RWPE2 (cell line): ENCODE measurements at regions not wholly inside any gene's neighbourhood (a gene's known extent, or its start where the extent isn't known, plus 50 kb on each side); places are given as distances from the start of the nearest gene placed in this dataset.

ENCODE experiments used
- ATAC-seq: fragments of 200-7000 bp; cut with Tn5 transposase; 3 replicates; pipeline ENCODE4 v1.9.1; 2021; ENCODE audit warnings: low read depth
- DNase-seq: peaks from one replicate; pipeline ENCODE4 v3.0.0-alpha.2; 2020; ENCODE audit warnings: low spot score
- H3K27ac ChIP-seq: fragments of 450-650 bp; 2 replicates; pipeline ENCODE4 v1.5.1; 2017; ENCODE audit warnings: mild to moderate bottlenecking; ENCODE audit not compliant: poor library complexity, severe bottlenecking
- H3K27me3 ChIP-seq: fragments of 250-450 bp; sonication (Bioruptor Pico); 2 replicates; pipeline ENCODE4 v1.5.1; 2021; ENCODE audit warnings: mild to moderate bottlenecking, moderate library complexity; ENCODE audit not compliant: insufficient read depth, poor library complexity, severe bottlenecking
- H3K36me3 ChIP-seq: fragments of 250-450 bp; sonication (Bioruptor Pico); 2 replicates; pipeline ENCODE4 v1.5.1; 2020; ENCODE audit warnings: low read depth, mild to moderate bottlenecking, moderate library complexity
- H3K4me1 ChIP-seq: fragments of 250-450 bp; sonication (Bioruptor Pico); 2 replicates; pipeline ENCODE4 v1.5.1; 2021; ENCODE audit warnings: mild to moderate bottlenecking, moderate library complexity; ENCODE audit not compliant: insufficient read depth, poor library complexity, severe bottlenecking
- H3K4me3 ChIP-seq: fragments of 250-450 bp; sonication (Bioruptor Pico); 2 replicates; pipeline ENCODE4 v1.5.1; 2021; ENCODE audit warnings: mild to moderate bottlenecking, moderate library complexity; ENCODE audit not compliant: severe bottlenecking
- H3K9me3 ChIP-seq: fragments of 250-450 bp; sonication (Bioruptor Pico); 2 replicates; pipeline ENCODE4 v1.5.1; 2021; ENCODE audit warnings: mild to moderate bottlenecking, moderate library complexity; ENCODE audit not compliant: severe bottlenecking
- TF ChIP-seq, protein P1 (sequence below): fragments of 450-650 bp; IDR thresholded peaks from one replicate; pipeline ENCODE4 v1.5.1; 2017; ENCODE audit warnings: mild to moderate bottlenecking, moderate library complexity; ENCODE audit not compliant: poor library complexity, severe bottlenecking

DNA sequence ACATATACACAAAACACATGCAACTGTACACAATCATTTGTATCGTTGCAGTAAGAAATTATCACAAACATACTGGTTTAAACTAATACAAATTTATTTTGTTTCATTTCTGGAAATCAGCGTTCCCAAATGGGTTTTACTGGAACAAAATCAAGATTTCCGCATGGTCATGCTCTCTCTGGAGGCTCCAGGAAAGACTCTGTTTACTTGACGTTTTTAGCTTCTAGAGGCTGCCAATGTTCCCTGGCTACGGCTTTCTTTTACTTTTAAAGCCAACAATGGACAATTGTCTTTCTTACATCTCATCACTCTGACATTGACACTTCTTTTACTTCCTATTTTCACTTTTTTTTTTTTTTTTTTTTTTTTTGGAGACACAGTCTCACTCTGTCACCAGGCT, 793.1 kb downstream of the CDH9 start:
- Histone ChIP-seq H3K4me3 (peak overlapping the region; percentile 15), H3K27ac (no peak overlapping the region), H3K36me3 (no peaks in the 10 kb centered on the region), H3K27me3 (peaks cover 6% of the 10 kb centered on the region), H3K4me1 (peaks cover 4% of the 10 kb centered on the region), H3K9me3 (no peaks in the 10 kb centered on the region)
- DNase-seq (no peak), ATAC-seq (no peak)
- TF ChIP-seq, protein P1, sequence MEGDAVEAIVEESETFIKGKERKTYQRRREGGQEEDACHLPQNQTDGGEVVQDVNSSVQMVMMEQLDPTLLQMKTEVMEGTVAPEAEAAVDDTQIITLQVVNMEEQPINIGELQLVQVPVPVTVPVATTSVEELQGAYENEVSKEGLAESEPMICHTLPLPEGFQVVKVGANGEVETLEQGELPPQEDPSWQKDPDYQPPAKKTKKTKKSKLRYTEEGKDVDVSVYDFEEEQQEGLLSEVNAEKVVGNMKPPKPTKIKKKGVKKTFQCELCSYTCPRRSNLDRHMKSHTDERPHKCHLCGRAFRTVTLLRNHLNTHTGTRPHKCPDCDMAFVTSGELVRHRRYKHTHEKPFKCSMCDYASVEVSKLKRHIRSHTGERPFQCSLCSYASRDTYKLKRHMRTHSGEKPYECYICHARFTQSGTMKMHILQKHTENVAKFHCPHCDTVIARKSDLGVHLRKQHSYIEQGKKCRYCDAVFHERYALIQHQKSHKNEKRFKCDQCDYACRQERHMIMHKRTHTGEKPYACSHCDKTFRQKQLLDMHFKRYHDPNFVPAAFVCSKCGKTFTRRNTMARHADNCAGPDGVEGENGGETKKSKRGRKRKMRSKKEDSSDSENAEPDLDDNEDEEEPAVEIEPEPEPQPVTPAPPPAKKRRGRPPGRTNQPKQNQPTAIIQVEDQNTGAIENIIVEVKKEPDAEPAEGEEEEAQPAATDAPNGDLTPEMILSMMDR: no peak

DNA sequence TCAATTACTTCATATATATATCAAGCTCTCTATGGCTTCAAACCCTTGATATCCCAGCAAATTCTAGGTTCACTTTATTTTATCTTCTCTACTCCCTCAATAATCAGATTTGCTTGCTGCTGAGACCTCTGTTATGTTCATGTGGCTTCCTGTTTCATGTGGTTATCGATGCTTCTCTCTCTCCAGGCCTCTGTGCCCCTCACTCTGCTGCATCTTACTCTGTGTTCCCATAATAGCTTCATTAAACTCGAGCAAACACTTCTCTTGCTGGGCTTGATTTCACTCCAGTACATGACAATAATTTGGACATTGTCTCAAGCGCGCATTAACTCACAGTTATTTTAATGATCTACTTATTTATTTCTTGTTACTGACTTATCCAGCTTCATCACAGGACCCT, 798.8 kb downstream of the CDH9 start:
- Histone ChIP-seq H3K27ac (no peak overlapping the region), H3K4me3 (no peak overlapping the region), H3K27me3 (no peaks in the 10 kb centered on the region), H3K9me3 (no peaks in the 10 kb centered on the region), H3K36me3 (no peaks in the 10 kb centered on the region), H3K4me1 (no peaks in the 10 kb centered on the region)
- TF ChIP-seq, protein P1: no peak
- ATAC-seq: no peak
- DNase-seq: no peak

DNA sequence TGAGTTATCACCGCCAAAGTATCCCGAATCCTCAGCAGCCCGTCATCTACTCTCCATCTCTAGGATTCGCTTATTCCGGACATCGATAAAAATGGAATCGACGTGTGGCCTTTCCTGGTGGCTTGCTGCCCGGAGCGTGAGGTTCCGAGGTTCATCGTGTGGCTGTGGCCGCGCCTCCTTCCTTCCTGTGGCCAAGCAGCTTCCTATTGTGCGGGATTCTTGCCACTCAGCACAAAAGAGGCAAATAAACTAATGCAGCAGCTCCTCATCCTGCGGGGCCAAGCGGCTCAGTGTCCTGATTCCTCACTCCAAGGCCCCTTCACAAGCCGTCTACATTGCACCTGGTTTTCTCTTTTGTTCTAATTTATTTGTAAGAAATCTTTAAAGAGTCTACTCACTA, 800.9 kb downstream of the CDH9 start:
- H3K36me3 ChIP-seq: no peaks in the 10 kb centered on the region
- H3K4me3 ChIP-seq: no peak overlapping the region
- TF ChIP-seq, protein P1: no peak
- H3K4me1 ChIP-seq: no peaks in the 10 kb centered on the region
- ATAC-seq: no peak
- no peak for DNase-seq
- no peaks in the 10 kb centered on the region for H3K27me3 ChIP-seq
- H3K27ac ChIP-seq: no peak overlapping the region
- no peaks in the 10 kb centered on the region for H3K9me3 ChIP-seq

DNA sequence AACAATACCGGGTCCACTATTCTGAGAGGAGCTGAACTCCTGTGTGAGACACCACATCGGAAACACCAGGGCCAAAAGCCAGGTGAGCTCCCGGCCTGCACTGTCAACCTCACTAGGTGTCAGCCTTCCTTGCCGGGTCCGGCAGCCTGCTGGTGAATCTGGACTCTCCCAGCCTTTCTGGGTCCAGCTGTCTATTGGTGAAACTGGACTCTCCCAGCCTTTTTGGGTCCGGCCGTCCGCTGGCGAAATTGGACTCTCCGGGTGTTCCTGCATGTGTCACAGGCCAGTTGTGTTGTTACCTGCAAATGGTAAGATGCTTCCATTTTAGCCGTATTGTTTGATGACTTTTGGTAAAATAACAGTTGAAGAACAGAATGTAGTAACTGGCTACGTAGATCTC, 801.5 kb downstream of the CDH9 start:
- TF ChIP-seq, protein P1: no peak
- H3K9me3 ChIP-seq: no peaks in the 10 kb centered on the region
- no peak for ATAC-seq

DNA sequence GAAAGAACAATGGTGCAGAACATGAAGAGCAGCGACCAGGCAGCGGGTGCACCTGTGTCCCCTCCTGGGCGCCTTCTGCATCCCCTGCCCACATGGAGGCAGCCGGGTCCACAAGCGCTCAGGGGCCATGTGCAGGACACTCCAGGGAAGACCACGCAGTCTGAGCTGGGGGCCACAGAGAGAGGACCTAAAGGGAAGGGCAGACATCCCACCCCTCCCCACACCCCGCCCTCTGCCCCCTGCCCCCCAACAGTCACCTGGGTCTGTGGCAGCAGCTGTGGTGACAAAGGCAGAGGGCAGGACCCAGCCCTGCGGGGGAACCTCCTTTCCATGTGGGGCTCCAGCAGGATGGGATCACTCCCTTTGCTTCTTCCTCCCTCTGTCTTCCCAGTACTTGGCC, 805.7 kb downstream of the CDH9 start:
- H3K9me3 ChIP-seq: no peaks in the 10 kb centered on the region
- TF ChIP-seq, protein P1: no peak
- no peak for ATAC-seq

More for the DNA sequence above, 801.5 kb downstream of the CDH9 start:
- H3K27ac ChIP-seq: no peak overlapping the region
- no peaks in the 10 kb centered on the region for H3K36me3 ChIP-seq
- H3K4me1 ChIP-seq: no peaks in the 10 kb centered on the region
- no peak for DNase-seq
- H3K27me3 ChIP-seq: no peaks in the 10 kb centered on the region
- no peak overlapping the region for H3K4me3 ChIP-seq

More for the DNA sequence above, 805.7 kb downstream of the CDH9 start:
- Histone ChIP-seq H3K27me3 (no peaks in the 10 kb centered on the region), H3K36me3 (no peaks in the 10 kb centered on the region), H3K4me1 (no peaks in the 10 kb centered on the region), H3K4me3 (no peak overlapping the region), H3K27ac (no peak overlapping the region)
- no peak for DNase-seq
